ENCODE measurements at regions not wholly inside any gene's neighbourhood (a gene's known extent, or its start where the extent isn't known, plus 50 kb on each side); places are given as distances from the start of the nearest gene placed in this dataset.

- no peak for TF ChIP-seq CTCF (IDR thresholded peaks at IDR 0.05)
- no peak for TF ChIP-seq POLR2A (IDR thresholded peaks at IDR 0.05)
- no peak for TF ChIP-seq POLR2AphosphoS5 (IDR thresholded peaks at IDR 0.05)
Measured at GRCh38 chr7:155154586-155154985, 84.5 kb downstream of the HTR5A start.

Measured in sigmoid colon (tissue), 4 donors.